Esophagus squamous epithelium (tissue), 5 donors: ENCODE measurements at regions not wholly inside any gene's neighbourhood (a gene's known extent, or its start where the extent isn't known, plus 50 kb on each side); places are given as distances from the start of the nearest gene placed in this dataset.

Experiments used
- DNase-seq: peaks from one replicate; lab custom pipeline; 2025; lab: John Stamatoyannopoulos, UW
- H3K27ac ChIP-seq, 4 donors: fragments of 200-600 bp; sonication (generic); one replicate each; pipeline ENCODE4 v1.5.1; 2016 to 2019; ENCODE audit warnings: mild to moderate bottlenecking in 1 of 4
- H3K27me3 ChIP-seq, 4 donors: fragments of 200-600 bp; sonication (generic); 1 replicate in 3 of 4; 2 replicates in 1 of 4; pipeline versions ENCODE4 v1.5.1 to v1.6.0; 2017 to 2021; ENCODE audit warnings: antibody characterized with exemption in 1 of 4
- H3K36me3 ChIP-seq, 3 donors: fragments of 200-600 bp; sonication (generic); one replicate each; pipeline ENCODE4 v1.5.1; 2016 to 2019
- H3K4me1 ChIP-seq, 3 donors: fragments of 200-600 bp; sonication (generic); one replicate each; pipeline ENCODE4 v1.5.1; 2017 to 2019
- H3K4me3 ChIP-seq, 4 donors: fragments of 200-600 bp; sonication (generic); 1 replicate in 3 of 4; 2 replicates in 1 of 4; pipeline ENCODE4 v1.5.1; 2016 to 2019; ENCODE audit warnings: mild to moderate bottlenecking in 2 of 4, moderate library complexity in 1 of 4
- H3K9me3 ChIP-seq, 3 donors: fragments of 200-600 bp; sonication (generic); one replicate each; pipeline ENCODE4 v1.5.1; 2016 to 2019
- CTCF ChIP-seq, 6 experiments: fragments of 450-650 bp in 4 of 6; fragments of 200-600 bp in 2 of 6; sonication (generic) in 2 of 6; IDR thresholded peaks; one replicate each; pipeline ENCODE4 v1.5.1; 2016 to 2019; ENCODE audit warnings: antibody characterized with exemption in 6 of 6, mild to moderate bottlenecking in 4 of 6, moderate library complexity in 4 of 6
- POLR2A ChIP-seq, 4 donors: fragments of 450-650 bp; IDR thresholded peaks; one replicate each; pipeline ENCODE4 v1.6.1; 2017; ENCODE audit warnings: antibody characterized with exemption in 4 of 4, mild to moderate bottlenecking in 4 of 4, moderate library complexity in 3 of 4
- WGBS, 2 donors: methylation state at CpG; one replicate each; pipeline ENCODE4 v1.1.5; 2018; 5-methylcytosine and 5-hydroxymethylcytosine counted together
- intact Hi-C: fragments of 100-400 bp; cut with DNase I; formaldehyde crosslinking; loops from one replicate; pipeline ENCODE4 v1.15.0; 2022
- donor health status: DM: yes; HTN: yes; CAD: no.

- Histone ChIP-seq H3K27me3 (no peaks in the 10 kb centered on the region), H3K9me3 (no peaks in the 10 kb centered on the region), H3K36me3 (no peaks in the 10 kb centered on the region), H3K4me1 (peaks cover 0 to 11% (median 0%) of the 10 kb centered on the region in 3 donors), H3K27ac (no peak overlapping the region), H3K4me3 (no peak overlapping the region)
- TF ChIP-seq CTCF (IDR thresholded peaks at IDR 0.05) (no peak), POLR2A (IDR thresholded peaks at IDR 0.05) (no peak)
- WGBS, 2 donors, result 92 to 94% methylated on average over 2 of the region's 2 CpGs
- intact Hi-C loops, result no loop called here
- DNase-seq, result no peak
These were observed 89.9 kb downstream of the TOMM20 start for GRCh38 chr1:235038701-235039100.

GRCh38 chr1:235035928-235036327 is 92.7 kb downstream of the TOMM20 start:
- no peaks in the 10 kb centered on the region for H3K27me3 ChIP-seq
- TF ChIP-seq CTCF (IDR thresholded peaks at IDR 0.05) (no peak), POLR2A (IDR thresholded peaks at IDR 0.05) (no peak)
- peak overlapping the region in 1 of 4 donors; percentile 52 for H3K27ac ChIP-seq
- no peak overlapping the region for H3K4me3 ChIP-seq
- DNase-seq, result no peak
- no peaks in the 10 kb centered on the region for H3K9me3 ChIP-seq
- H3K4me1 ChIP-seq, result peaks cover 0 to 11% (median 0%) of the 10 kb centered on the region in 3 donors
- H3K36me3 ChIP-seq, result no peaks in the 10 kb centered on the region
- 79 to 100% methylated on average over 2 of the region's 2 CpGs for whole genome bisulfite sequencing, 2 donors
- intact Hi-C loops, result no loop called here

GRCh38 chr1:235030919-235031596 is 97.6 kb downstream of the TOMM20 start:
- no peak for TF ChIP-seq CTCF (IDR thresholded peaks at IDR 0.05)
- TF ChIP-seq POLR2A (IDR thresholded peaks at IDR 0.05), result no peak
- Histone ChIP-seq H3K27me3 (no peaks in the 10 kb centered on the region), H3K9me3 (no peaks in the 10 kb centered on the region), H3K4me1 (peaks cover 0 to 17% (median 0%) of the 10 kb centered on the region in 3 donors), H3K36me3 (no peaks in the 10 kb centered on the region), H3K4me3 (no peak overlapping the region), H3K27ac (no peak overlapping the region)
- WGBS, 2 donors, result 78 to 87% methylated on average over 7 of the region's 7 CpGs
- DNase-seq, result no peak
- intact Hi-C loops, result no loop called here

DNA sequence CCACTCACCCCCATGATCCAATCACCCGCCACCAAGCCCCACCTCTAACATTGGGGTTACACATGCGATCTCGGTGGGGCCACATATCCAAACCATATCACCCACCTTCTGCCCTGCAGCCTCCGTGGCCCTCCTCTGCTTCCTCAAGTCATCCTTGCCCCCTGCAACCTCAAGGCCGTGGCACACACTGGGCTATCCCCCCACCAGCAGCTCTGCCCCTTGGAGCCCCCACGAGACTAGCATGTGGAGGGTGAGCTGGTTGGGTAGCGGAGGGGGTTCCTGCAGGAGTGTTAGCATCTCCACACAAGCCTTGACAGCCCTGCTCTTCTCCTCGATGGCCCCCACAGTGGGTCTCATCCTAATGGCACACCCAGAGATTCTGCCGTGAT is 100.8 kb downstream of the TOMM20 start:
- Histone ChIP-seq H3K9me3 (no peaks in the 10 kb centered on the region), H3K27ac (no peak overlapping the region), H3K4me3 (no peak overlapping the region), H3K4me1 (peaks cover 0 to 6% (median 0%) of the 10 kb centered on the region in 3 donors), H3K27me3 (no peaks in the 10 kb centered on the region), H3K36me3 (no peaks in the 10 kb centered on the region)
- TF ChIP-seq POLR2A (IDR thresholded peaks at IDR 0.05), result no peak
- TF ChIP-seq CTCF (IDR thresholded peaks at IDR 0.05), result no peak
- intact Hi-C loops, result no loop called here
- 93 to 94% methylated on average over 3 of the region's 9 CpGs for WGBS, 2 donors
- no peak for DNase-seq

GRCh38 chr1:235027076-235027861 is 101.4 kb downstream of the TOMM20 start:
- Histone ChIP-seq H3K27ac (no peak overlapping the region), H3K9me3 (no peaks in the 10 kb centered on the region), H3K27me3 (no peaks in the 10 kb centered on the region), H3K36me3 (no peaks in the 10 kb centered on the region), H3K4me1 (peaks cover 0 to 11% (median 0%) of the 10 kb centered on the region in 3 donors), H3K4me3 (no peak overlapping the region)
- intact Hi-C loops, result no loop called here
- 95 to 96% methylated on average over 13 of the region's 13 CpGs for WGBS, 2 donors
- TF ChIP-seq CTCF (IDR thresholded peaks at IDR 0.05), result no peak
- TF ChIP-seq POLR2A (IDR thresholded peaks at IDR 0.05), result no peak
- no peak for DNase-seq
